GM23338 (cell line): ENCODE measurements at regions not wholly inside any gene's neighbourhood (a gene's known extent, or its start where the extent isn't known, plus 50 kb on each side); places are given as distances from the start of the nearest gene placed in this dataset.

ENCODE experiments used
- CTCF ChIP-seq, 2 experiments: fragments of 200-600 bp in 1 of 2; sonication (generic) in 1 of 2; conservative IDR thresholded peaks; 2 replicates each; pipeline versions ENCODE4 v1.5.1 to v1.6.1; 2016 to 2017; ENCODE audit warnings: antibody characterized with exemption in 2 of 2, low read depth in 2 of 2, mild to moderate bottlenecking in 2 of 2, moderate library complexity in 1 of 2
- EZH2 ChIP-seq: fragments of 200-600 bp; sonication (generic); IDR thresholded peaks from one replicate; pipeline ENCODE4 v1.8.0; 2017; ENCODE audit warnings: antibody characterized with exemption, mild to moderate bottlenecking, low read depth; ENCODE audit not compliant: unreplicated experiment

- TF ChIP-seq CTCF (conservative IDR thresholded peaks at IDR 0.05; ENCODE audit: low read depth in 2 of 2) (no peak), EZH2 (no peak)
Observed at GRCh38 chr6:12613811-12614210, 102.8 kb upstream of the PHACTR1 start.
